Right lobe of liver (tissue), 6 donors: ENCODE measurements at regions not wholly inside any gene's neighbourhood (a gene's known extent, or its start where the extent isn't known, plus 50 kb on each side); places are given as distances from the start of the nearest gene placed in this dataset.
A peak's percentile ranks its signal among the peaks of the same experiment; 100 is the strongest.

ENCODE experiments used
- ATAC-seq, 4 donors: fragments of 200-7000 bp; cut with Tn5 transposase; one replicate each; pipeline ENCODE4 v1.9.1; 2020; ENCODE audit warnings: mild to moderate bottlenecking in 4 of 4, moderate library complexity in 4 of 4
- DNase-seq, 3 donors: peaks; one replicate each; pipeline ENCODE4 v3.0.0-alpha.2; 2020
- H3K27ac ChIP-seq, 3 donors: fragments of 200-600 bp; one replicate each; pipeline ENCODE4 v1.8.0; 2022
- H3K27me3 ChIP-seq, 2 donors: fragments of 200-600 bp; one replicate each; pipeline ENCODE4 v1.8.0; 2022
- H3K36me3 ChIP-seq, 4 donors: fragments of 200-600 bp; sonication (generic) in 1 of 4; one replicate each; pipeline versions ENCODE4 v1.5.1 to v1.8.0; 2017 to 2022; ENCODE audit warnings: control low read depth in 1 of 4
- H3K4me1 ChIP-seq, 4 donors: fragments of 200-600 bp; sonication (generic) in 1 of 4; one replicate each; pipeline versions ENCODE4 v1.5.1 to v1.8.0; 2017 to 2022; ENCODE audit warnings: control low read depth in 1 of 4
- H3K4me3 ChIP-seq, 3 donors: fragments of 200-600 bp; one replicate each; pipeline ENCODE4 v1.8.0; 2022
- H3K9me3 ChIP-seq, 4 donors: fragments of 200-600 bp; sonication (generic) in 1 of 4; one replicate each; pipeline versions ENCODE4 v1.5.1 to v1.8.0; 2017 to 2022; ENCODE audit warnings: control low read depth in 1 of 4
- CTCF ChIP-seq, 4 donors: fragments of 200-600 bp in 3 of 4; fragments of 450-650 bp in 1 of 4; IDR thresholded peaks; one replicate each; pipeline versions ENCODE4 v1.5.1 to v1.8.0; 2016 to 2022; ENCODE audit warnings: antibody characterized with exemption in 4 of 4, mild to moderate bottlenecking in 2 of 4
- POLR2A ChIP-seq: fragments of 450-650 bp; IDR thresholded peaks from one replicate; pipeline ENCODE4 v1.6.1; 2017; ENCODE audit warnings: antibody characterized with exemption, mild to moderate bottlenecking
- WGBS: methylation state at CpG from one replicate; pipeline ENCODE4 v1.1.6; 2018; ENCODE audit warnings: low coverage, low lambda C conversion rate; ENCODE audit not compliant: insufficient coverage; ENCODE audit errors: missing lambda C conversion rate; 5-methylcytosine and 5-hydroxymethylcytosine counted together
- intact Hi-C, 2 donors: fragments of 100-400 bp; cut with DNase I; formaldehyde crosslinking; loops; one replicate each; pipeline versions ENCODE4 v1.11.2 to v1.14.1; 2022
- donor health status: DM: no; HTN: yes; CAD: no.
- donor health status: DM: no; HTN: no; CAD: no.
- donor health status: DM: no; HTN: no; CAD: no.
- donor health status: DM: no; HTN: yes; CAD: no.
- donor health status: DM: no; HTN: yes; CAD: no.

DNA sequence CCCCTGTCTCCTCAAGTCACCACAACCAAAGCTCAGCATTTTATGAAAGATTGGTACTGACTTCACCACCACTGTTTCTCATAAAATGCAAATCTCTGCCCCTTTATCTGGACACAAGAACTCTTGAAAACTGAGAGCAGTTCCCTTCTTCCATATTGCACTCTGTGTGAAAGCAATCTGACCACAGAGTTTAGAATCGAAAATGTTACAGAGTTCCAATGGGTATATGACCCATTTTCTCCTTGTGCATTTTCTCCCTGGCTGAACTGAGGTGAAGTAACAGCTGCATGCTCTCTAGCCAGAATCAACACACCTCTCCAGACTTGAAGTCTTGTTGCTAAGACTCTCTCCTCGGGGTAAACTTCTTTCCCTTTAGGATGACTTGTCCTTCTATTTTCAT, 111.0 kb upstream of the PLCXD3 start:
- TF ChIP-seq POLR2A (no peak), CTCF (IDR thresholded peaks at IDR 0.05) (no peak)
- intact Hi-C loops: no loop called here
- no peak overlapping the region for H3K27ac ChIP-seq
- H3K36me3 ChIP-seq: no peaks in the 10 kb centered on the region
- H3K4me3 ChIP-seq: no peak overlapping the region
- DNase-seq (no peak), ATAC-seq (no peak)
- H3K9me3 ChIP-seq: no peaks in the 10 kb centered on the region
- WGBS: 17% methylated on average over 2 of the region's 2 CpGs
- peaks cover 0 to 5% (median 0%) of the 10 kb centered on the region in 4 donors for H3K4me1 ChIP-seq
- H3K27me3 ChIP-seq: no peaks in the 10 kb centered on the region

- H3K9me3 ChIP-seq: no peaks in the 10 kb centered on the region
- H3K27me3 ChIP-seq: no peaks in the 10 kb centered on the region
- no peak overlapping the region for H3K27ac ChIP-seq
- TF ChIP-seq POLR2A: no peak
- DNase-seq (no peak), ATAC-seq (peak; percentile 61 to 84 (median 72))
- H3K4me1 ChIP-seq: peaks cover 0 to 5% (median 0%) of the 10 kb centered on the region in 4 donors
- H3K36me3 ChIP-seq: no peaks in the 10 kb centered on the region
- 51% methylated on average over 2 of the region's 2 CpGs for WGBS
- intact Hi-C loops: no loop called here
- no peak overlapping the region for H3K4me3 ChIP-seq
Measured at GRCh38 chr5:41617843-41618515, 107.6 kb upstream of the PLCXD3 start.

DNA sequence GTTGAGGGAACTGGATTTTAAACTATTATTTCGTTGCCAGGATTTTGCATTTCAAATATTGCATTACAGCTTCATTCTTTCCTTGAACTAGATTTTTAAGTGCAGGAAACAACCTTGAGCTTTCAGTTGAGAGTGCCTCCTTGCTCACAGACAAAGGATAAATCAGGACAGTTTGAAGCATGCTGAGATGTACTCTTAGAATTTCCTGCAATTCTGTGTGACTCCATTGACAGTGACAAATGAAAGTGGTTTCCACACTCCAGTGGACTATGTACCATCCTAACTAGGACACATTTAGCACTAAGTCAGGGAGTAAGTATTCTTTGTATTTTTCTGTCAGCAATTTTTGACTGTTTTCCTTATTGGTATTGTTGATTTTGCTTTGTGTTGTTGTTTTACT, 100.0 kb upstream of the PLCXD3 start:
- no peak overlapping the region for H3K4me3 ChIP-seq
- intact Hi-C loops: no loop called here
- whole genome bisulfite sequencing: 43% methylated on average over 1 of the region's 1 CpG
- no peaks in the 10 kb centered on the region for H3K36me3 ChIP-seq
- no peaks in the 10 kb centered on the region for H3K9me3 ChIP-seq
- no peak overlapping the region for H3K27ac ChIP-seq
- no peaks in the 10 kb centered on the region for H3K27me3 ChIP-seq
- H3K4me1 ChIP-seq: no peaks in the 10 kb centered on the region
- no peak for TF ChIP-seq POLR2A
- no peak for TF ChIP-seq CTCF (IDR thresholded peaks at IDR 0.05)
- ATAC-seq (peak in 1 of 4 donors; percentile 28), DNase-seq (no peak)

- Histone ChIP-seq H3K27ac (no peak overlapping the region), H3K36me3 (no peaks in the 10 kb centered on the region), H3K27me3 (no peaks in the 10 kb centered on the region), H3K4me3 (no peak overlapping the region), H3K4me1 (no peaks in the 10 kb centered on the region), H3K9me3 (no peaks in the 10 kb centered on the region)
- WGBS: 67% methylated on average over 2 of the region's 2 CpGs
- TF ChIP-seq CTCF (IDR thresholded peaks at IDR 0.05): no peak
- TF ChIP-seq POLR2A: no peak
- DNase-seq (no peak), ATAC-seq (no peak)
- intact Hi-C loops: no loop called here
Measured at GRCh38 chr5:41600731-41601130, 90.3 kb upstream of the PLCXD3 start.

DNA sequence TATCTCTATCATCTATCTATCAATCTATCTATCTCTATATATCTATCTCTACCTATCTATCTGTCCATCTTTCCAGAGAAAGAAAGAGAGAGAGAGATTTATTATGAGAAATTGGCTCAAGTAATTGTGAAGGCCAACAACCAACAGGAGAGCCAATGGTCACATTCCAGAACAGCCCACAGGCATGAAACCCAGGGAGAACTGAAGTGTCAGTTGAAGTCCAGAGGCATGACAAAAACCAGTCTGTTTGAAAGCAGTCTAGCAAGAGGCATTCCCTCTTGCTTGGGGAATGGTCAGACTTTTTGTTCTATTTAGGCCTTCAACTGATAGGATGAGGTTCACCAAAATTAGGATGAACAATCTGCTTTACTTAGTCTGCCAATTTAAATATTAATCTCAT, 87.6 kb upstream of the PLCXD3 start:
- TF ChIP-seq CTCF (IDR thresholded peaks at IDR 0.05): no peak
- no peak for TF ChIP-seq POLR2A
- no peak overlapping the region for H3K27ac ChIP-seq
- H3K27me3 ChIP-seq: no peaks in the 10 kb centered on the region
- no peak overlapping the region for H3K4me3 ChIP-seq
- no peak for ATAC-seq
- intact Hi-C loops: no loop called here
- DNase-seq: no peak
- H3K4me1 ChIP-seq: no peaks in the 10 kb centered on the region
- H3K36me3 ChIP-seq: no peaks in the 10 kb centered on the region
- no peaks in the 10 kb centered on the region for H3K9me3 ChIP-seq
